NCI-H146 treated with DMSO at 0.1 percent for 48 hours (cell line): ENCODE measurements at regions not wholly inside any gene's neighbourhood (a gene's known extent, or its start where the extent isn't known, plus 50 kb on each side); places are given as distances from the start of the nearest gene placed in this dataset.

ENCODE experiments used
- DNase-seq: peaks from one replicate; lab custom pipeline; 2025; ENCODE audit not compliant: unreplicated experiment; lab: John Stamatoyannopoulos, UW

- no peak for DNase-seq
Observed at GRCh38 chr14:76974365-76974764, 54.1 kb downstream of the IRF2BPL start.

- DNase-seq: no peak
Observed at GRCh38 chr14:76971549-76971948, 57.0 kb downstream of the IRF2BPL start.

GRCh38 chr14:76968621-76969063 is 59.9 kb downstream of the IRF2BPL start:
- DNase-seq: peak; percentile 77

GRCh38 chr14:76967788-76968187 is 60.7 kb downstream of the IRF2BPL start:
- DNase-seq: no peak

- DNase-seq: no peak
Observed at GRCh38 chr14:76965232-76965631, 63.3 kb downstream of the IRF2BPL start.

- no peak for DNase-seq
Observed at GRCh38 chr14:76964695-76965094, 63.8 kb downstream of the IRF2BPL start.

DNA sequence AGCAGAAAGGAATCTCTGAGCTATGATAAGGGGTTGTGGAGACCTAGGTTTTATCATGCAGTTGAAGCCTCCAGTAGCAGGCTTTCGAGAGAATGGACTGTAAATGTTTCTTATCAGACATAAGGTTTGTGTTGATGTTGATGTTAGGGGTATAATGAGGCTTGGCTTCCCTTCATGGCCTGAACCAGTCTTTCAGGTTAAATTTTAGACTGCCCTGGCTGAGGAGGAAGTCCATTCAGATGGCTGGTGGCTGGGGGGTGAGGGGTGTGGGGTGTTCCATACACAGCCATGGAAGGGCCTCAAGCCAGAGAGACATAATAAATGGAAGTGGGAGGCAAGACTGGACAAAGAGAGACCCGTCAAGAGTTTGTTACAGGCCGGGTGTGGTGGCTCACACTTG is 65.1 kb downstream of the IRF2BPL start:
- DNase-seq: no peak

DNA sequence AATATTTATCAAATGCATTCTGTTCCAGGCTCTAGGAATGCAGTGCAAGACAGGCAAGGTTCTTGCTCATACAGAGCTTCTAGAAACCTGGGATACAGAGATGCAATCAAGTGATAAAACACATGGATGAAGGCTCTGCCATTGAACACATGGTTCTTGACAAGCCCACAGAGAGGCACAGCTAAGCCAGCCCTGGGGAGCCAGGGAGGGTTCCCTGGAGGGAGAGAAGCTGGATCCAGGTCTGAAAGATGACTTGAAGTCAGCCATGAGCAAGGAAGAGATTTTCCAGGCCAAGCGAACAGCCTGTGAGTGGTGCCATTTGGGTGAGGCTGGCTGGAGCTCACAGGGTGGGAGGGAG is 66.2 kb downstream of the IRF2BPL start:
- no peak for DNase-seq

DNA sequence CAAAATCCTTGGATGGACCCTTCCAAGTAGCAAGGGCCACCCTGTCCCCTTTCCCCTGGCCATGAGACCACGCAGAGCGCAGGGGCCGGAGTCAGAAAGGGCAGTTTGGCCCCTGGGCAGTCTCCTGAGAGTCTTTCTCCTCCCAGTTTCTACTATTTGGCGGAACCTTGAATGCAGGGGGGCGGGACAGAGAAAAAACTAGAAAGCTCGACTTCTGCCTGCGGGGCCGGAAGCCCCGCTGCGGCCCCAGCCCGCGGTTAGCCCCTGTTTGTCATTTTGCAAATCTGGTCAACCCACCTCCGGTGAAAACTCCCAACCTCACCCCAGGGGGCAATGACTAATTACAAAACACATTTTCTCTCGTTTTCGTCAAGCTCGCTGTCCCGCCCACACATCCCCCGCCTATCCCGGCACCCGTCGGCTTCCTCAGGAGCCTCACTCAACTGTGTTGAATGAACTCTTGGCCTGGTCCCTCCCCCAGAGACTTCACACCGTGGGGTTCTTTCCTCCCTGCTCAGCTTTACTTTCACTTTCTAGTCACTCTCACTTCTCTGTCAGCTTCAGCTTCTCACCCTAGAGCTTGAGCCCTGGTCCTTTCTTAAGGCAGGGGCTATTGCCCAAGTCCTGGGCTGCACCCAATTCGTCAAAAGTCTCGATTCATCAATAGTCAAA is 66.7 kb downstream of the IRF2BPL start:
- peak; percentile 53 for DNase-seq

- no peak for DNase-seq
Observed at GRCh38 chr14:76958980-76959710, 69.4 kb downstream of the IRF2BPL start.

DNA sequence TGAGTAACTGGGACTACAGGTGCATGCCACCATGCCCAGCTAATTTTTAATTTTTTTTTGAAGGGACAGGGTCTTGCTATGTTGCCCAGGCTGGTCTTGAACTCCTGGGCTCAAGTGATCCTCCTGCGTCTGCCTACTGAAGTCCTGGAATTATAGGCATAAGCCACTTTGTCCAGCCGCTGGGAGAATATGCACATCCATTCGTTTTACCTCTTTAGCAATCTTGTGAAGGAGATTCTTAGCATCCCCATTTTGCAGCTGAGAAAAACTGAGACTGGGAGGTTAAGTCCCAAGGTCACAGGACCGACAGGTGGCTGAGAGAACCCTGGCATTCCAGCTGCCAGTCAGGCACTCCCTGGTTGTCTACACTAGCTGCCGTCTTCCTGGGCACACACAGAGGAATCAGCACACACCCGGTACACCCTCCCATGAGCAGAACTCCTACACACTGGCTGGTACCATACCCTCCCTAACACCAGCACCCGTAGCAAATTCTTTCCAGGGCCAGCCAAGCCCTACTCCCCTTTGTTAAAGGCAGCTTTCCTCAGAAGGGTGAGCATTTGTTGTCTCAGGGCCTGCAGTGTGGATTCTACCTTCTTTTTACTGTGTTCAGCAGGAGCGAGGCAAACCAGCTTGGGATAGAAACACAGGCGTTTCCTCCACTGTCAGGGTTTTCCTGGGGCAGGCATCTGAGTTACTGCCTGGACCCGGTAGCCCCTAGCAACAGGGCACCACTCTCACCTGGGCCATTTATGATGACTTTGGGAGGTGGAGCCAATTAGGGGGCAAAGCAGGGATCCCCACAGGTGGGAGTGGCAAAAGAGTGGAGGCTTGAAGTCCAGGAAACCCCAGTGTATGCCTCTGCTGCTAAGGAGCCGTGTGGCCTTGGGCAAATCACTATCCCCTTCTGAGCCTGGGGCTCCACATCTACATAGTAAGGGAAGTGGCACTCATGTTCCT is 70.2 kb downstream of the IRF2BPL start:
- no peak for DNase-seq

GRCh38 chr14:76957224-76957891 is 71.2 kb downstream of the IRF2BPL start:
- no peak for DNase-seq

GRCh38 chr14:76956316-76957090 is 72.0 kb downstream of the IRF2BPL start:
- DNase-seq: peak; percentile 78

GRCh38 chr14:76955575-76956315 is 72.8 kb downstream of the IRF2BPL start:
- peak; percentile 58 for DNase-seq

GRCh38 chr14:76954394-76955190 is 73.9 kb downstream of the IRF2BPL start:
- no peak for DNase-seq

DNA sequence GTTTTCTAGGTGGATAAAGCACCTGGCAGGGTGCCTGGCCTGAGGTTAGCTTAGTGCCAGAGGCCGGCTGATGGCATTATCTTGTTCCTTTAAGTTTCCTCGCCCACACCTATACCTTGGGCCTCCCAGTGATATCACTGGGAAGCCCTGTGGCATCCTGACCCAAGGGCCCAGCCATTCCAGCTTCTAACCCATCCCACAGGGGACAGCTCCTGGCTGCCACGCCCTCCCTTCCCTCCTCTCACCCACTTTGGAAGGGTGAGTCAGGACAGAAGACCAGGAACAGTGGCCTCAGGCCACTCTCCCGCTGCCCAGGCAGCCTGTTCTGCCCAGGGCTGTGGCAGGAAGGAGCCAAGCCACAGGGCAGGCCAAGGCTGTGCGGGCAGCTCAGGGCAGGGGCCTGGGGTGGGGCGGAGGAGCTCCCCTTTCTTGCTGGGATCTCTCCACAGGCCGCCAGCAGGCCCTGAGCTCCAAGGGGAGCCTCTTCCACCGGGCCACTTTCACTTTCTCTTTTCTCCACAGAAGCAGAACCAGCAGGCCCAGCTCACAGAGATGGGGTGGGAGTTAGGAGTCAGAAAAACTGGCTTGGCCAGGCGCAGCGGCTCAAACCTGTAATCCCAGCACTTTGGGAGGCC is 75.1 kb downstream of the IRF2BPL start:
- DNase-seq: no peak

- DNase-seq: no peak
Observed at GRCh38 chr14:76951166-76951565, 77.3 kb downstream of the IRF2BPL start.
